ENCODE measurements at regions not wholly inside any gene's neighbourhood (a gene's known extent, or its start where the extent isn't known, plus 50 kb on each side); places are given as distances from the start of the nearest gene placed in this dataset.
"Not testable (repeated sequence)": the region's sequence is repeated elsewhere in the genome, so short reads cannot be mapped to it uniquely, and the experiment has no call there.

DNA sequence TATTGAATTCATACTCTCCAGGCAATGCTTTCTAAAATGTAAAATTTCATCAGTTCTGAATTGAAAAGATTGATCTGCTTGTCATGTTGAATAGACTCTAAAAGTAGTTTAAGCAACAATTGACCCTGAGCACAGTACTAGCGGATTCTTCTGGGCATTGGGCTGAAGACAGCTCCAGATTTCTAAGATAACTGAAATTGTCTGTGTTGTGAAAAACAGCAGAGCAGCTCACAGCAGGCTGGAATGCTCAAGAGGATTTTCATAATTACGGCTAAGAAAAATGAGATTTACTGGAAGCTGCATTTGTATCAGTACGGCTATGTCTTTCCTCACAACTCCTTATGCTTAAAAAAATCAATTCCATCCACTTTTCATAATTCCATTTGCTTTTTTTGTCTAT is 373.7 kb downstream of the HACE1 start:
- DNase-seq: no peak

DNA sequence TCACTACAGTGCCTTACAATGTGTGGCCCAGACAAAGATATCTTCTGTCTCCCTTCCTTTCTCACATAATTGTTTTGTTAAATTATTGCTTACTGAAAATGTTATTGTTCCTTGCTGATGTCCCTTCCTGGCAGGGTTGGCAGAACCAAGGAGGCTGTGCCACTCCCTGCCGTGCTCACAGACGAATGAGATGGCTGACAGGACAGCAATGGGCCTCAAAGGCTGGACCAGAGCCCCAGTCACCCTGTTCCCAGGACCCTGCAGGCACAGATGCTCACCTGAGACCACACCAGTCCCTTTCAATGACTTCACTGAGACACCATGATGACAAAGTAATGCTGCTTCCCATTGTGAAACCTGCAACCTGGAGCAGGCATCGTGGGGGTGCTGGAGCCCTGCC is 375.1 kb downstream of the HACE1 start:
- DNase-seq: no peak

DNA sequence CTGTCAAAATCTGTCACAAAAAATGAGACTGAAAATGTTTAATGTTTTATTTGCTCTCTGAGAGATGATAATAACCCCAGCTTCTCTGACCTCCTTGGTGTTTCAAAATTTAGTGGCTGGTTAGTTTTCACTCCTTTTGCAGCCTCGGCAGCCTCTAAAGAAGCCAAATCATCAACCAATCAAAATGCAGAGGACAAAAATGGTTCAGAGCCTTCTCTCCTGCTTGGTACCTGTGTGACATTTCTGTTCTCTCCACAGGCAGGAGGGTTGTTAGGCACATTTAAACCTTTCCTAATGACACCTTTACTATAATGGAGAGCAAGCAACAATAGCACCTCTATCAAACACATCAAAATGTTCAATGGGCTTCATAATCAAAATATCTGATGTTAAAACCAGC is 375.5 kb downstream of the HACE1 start:
- DNase-seq: no peak

DNA sequence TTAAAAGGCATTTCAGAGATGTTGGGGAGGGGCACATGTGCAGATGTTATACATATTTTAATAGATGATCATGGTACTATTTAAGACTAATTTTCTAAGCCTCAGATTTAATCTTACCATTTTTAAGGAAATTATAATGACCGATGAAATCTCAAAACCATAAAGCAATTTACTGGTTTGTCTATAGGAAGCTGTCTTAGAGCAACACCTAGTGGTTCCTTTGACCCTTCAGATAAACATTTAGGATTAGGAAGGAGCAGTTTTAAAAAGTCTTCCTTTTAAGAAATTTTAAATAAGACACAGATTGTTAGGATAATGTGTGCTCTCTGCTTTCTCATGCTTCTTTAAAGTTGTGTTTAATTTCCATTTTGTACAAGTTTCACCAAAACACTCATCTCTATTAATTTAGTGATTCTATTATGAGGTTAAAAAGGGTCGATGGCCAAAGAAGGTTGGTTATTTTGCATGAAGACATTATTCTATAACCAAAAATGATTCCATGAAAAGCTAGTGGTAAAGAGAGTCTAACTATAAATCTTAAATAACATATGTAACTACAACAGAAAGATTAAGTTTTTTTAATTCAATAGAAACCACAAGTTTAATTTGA is 376.4 kb downstream of the HACE1 start:
- no peak for DNase-seq

- no peak for DNase-seq
Measured at GRCh38 chr6:104477569-104477968, 382.1 kb downstream of the HACE1 start.

DNA sequence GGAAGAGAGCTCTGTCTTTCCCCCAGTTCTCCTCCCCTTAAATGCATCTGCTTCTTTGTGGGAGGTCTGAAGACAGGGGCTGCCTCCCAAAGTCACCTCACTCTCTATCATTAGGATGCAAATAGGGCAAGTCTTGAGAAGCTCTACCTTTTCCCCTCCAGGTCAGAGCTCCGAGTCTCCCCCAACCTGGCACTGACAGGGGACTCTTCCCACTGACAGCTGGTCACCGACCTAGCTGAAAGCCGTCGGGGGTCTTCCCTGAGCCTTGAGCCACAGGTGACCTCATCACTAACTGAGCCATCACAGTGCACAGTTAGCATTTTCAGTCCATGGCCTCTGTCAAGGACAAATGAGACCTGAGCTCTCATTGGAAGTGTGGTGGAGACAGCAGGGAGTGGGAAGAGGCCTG is 386.7 kb downstream of the HACE1 start:
- DNase-seq: no peak

- DNase-seq: no peak
Measured at GRCh38 chr6:104472021-104472901, 387.5 kb downstream of the HACE1 start.

DNA sequence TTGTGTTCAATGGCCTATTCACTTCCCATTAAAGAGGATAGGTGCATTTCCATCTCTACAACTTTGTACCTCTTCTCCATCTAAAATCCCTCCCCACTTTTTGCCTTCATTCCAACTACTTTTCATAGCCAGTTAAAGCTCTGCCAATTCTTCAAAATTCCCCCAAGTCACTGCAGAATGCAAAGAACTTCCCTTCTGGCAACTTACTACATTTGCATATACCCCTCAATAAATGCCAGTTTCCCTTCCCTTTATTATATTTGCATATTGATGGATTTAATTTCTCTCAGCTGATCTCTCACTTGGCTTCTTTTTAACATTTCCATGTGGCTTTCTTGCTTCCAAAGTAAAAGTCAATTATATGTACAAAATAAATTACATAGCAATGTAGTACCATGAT is 393.4 kb downstream of the HACE1 start:
- DNase-seq: no peak

DNA sequence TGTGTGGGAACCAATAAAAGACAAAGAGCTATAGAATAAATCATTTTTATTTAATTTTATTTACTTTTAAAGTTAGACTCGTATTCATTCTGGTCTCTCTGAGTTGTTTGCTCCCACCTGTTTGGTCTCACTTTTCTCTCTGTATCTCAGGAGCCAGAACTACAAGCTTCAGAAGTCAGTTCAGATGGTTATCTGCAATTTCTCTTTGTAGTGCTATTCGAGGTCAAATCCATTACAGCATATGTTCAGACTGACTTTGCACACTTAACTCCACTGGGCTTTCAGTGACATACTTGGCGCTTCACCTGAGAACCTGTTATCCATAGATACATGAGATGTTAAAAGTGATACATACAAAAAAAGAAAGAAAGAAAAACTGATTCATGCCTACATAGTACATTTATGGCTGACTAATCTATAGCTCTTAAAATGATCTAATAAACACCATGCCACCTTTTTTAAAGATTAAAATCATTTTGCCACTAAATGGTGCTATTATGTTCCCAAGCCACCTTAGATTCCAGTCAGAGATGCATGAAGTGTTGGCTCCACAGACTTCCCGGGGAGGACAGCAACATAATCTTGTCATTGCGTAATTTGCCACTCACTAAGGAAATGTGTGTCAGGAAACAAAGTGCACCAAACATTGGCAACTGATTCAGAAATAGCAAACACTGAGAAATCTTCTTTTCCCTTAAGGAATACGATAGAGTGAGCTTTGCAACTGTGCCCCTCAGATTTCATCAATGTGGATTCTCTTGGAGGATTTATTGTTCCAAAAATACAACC is 396.7 kb downstream of the HACE1 start:
- DNase-seq: no peak

- DNase-seq: no peak
Measured at GRCh38 chr6:104460738-104461483, 398.8 kb downstream of the HACE1 start.

- DNase-seq: no peak
Measured at GRCh38 chr6:104459543-104459942, 400.2 kb downstream of the HACE1 start.

DNA sequence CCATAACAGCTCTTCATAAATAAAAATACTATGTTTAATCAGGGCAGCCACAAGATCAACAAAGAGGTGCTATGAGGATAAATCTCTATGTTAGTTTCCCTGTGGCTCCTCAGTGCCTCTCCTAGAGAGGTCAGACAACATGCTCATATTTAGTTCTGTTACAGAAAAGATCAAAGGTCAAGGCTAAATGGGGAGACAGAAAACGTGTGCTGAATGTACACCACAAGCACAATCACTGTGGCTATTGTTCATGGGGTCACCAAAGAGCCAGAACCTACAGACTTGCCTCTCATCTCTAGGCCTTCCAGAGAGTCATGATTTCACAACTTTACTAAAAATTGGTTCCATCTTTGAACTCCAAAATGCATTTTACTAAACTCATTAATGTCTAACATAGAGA is 409.8 kb downstream of the HACE1 start:
- DNase-seq: no peak

- DNase-seq: not testable (repeated sequence)
Measured at GRCh38 chr6:104446101-104447080, 413.3 kb downstream of the HACE1 start.

GRCh38 chr6:104434519-104434918 is 425.2 kb downstream of the HACE1 start:
- no peak for DNase-seq

- DNase-seq: no peak
Measured at GRCh38 chr6:104431096-104431495, 428.6 kb downstream of the HACE1 start.

- no peak for DNase-seq
Measured at GRCh38 chr6:104428184-104428583, 431.5 kb downstream of the HACE1 start.

- no peak for DNase-seq
Measured at GRCh38 chr6:104423691-104424090, 436.0 kb downstream of the HACE1 start.

- DNase-seq: no peak
Measured at GRCh38 chr6:104421650-104422049, 438.1 kb downstream of the HACE1 start.

DNA sequence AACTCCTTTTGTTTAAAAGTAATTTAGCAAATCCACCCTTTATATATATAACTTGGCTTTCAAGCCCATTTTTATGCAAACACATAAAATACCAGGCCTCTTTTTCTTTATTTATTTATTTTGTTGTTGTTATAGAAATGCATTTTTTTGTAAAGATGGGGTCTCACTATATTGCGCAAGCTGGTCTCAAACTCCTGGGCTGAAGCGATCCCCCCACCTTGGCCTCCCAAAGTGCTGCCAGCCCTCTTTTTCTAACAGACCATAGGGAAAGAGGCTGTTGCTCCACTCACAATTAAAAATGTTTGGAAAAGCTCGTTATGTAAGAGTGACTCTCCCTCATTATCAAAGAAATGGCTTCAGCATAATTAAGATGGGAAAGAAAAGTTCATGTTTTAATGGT is 440.9 kb downstream of the HACE1 start:
- DNase-seq: no peak

- DNase-seq: no peak
Measured at GRCh38 chr6:104418125-104418524, 441.6 kb downstream of the HACE1 start.

DNA sequence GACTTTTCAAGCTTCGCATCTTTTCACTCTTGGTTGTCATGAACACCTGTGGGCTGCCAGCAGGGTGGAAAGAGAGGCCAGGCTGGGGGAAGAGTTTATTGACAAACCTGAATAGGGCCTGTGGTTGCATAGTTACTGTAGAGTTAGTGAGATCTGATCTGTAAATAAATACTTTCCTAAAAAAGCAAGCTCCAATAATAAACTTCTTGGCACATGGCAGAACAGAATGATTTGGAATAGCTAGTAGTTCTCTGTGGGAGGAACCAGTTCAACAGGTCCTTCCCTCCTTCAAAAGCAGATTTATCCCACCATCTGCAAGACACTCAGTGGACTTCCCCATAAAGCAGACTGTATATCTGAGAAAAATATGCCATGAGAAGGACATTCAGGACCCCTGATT is 445.0 kb downstream of the HACE1 start:
- DNase-seq: no peak

- DNase-seq: no peak
Measured at GRCh38 chr6:104413767-104414166, 446.0 kb downstream of the HACE1 start.

Data from CD4-positive, alpha-beta T cell treated with Interferon alpha-2 for 1 hour (primary cell).